AG09319 (cell line): ENCODE measurements at regions not wholly inside any gene's neighbourhood (a gene's known extent, or its start where the extent isn't known, plus 50 kb on each side); places are given as distances from the start of the nearest gene placed in this dataset.

Experiments
- DNase-seq: peaks from one replicate; pipeline ENCODE4 v3.0.0-alpha.2; 2010; ENCODE audit warnings: low read depth; ENCODE audit errors: extremely low read depth
- TF ChIP-seq, protein P1 (sequence below): IDR thresholded peaks from 2 replicates; pipeline ENCODE4 v1.5.1; 2011; ENCODE audit warnings: low read depth, mild to moderate bottlenecking, inconsistent platforms, low read length, moderate library complexity

DNA sequence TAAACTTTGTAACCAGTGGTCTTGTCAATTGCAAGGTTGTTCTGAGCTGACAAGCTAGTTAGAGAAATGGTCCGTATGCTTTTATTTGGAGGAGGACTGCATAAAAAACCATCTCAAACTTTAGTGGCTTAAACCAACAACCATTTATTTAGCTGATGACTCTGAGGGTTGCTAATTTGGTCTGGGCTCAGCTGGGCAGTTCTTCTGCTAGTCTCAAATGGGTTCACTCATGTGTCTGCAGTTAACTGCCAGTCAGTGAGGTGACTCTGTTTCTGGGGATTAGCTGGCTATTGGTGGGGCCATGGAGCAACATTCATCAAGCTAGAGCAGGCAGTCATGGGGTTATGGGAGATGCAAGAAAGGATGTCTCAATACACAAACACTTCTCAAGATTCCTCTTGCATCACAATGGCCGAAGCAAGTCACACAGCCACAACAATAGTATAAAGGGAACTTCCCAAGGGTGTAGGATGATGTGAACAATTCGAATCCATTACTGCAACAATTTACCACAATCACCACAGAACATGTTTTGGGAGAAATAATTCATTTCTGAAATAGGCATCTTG, 521.9 kb downstream of the INSC start:
- no peak for DNase-seq

DNA sequence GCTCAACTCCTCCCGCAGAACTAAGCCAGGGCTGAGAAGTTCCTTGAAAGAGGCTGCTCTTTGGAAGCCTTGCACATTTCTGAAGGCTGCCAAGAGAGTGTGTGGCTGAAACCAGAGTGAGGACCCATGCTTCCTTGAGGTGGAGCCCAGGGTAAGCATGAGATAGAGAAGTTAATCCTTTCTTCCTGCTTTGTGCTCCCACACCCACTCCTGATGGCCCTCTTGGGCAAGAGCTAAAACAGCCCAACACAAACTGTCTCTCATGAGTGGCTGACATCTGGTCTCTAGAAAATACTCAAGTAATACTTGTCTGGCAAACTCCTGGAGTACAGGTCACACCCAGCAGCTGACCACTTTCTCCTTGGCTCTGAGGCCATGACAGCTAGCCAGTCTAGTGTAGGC, 523.7 kb downstream of the INSC start:
- no peak for DNase-seq
- TF ChIP-seq, protein P1, sequence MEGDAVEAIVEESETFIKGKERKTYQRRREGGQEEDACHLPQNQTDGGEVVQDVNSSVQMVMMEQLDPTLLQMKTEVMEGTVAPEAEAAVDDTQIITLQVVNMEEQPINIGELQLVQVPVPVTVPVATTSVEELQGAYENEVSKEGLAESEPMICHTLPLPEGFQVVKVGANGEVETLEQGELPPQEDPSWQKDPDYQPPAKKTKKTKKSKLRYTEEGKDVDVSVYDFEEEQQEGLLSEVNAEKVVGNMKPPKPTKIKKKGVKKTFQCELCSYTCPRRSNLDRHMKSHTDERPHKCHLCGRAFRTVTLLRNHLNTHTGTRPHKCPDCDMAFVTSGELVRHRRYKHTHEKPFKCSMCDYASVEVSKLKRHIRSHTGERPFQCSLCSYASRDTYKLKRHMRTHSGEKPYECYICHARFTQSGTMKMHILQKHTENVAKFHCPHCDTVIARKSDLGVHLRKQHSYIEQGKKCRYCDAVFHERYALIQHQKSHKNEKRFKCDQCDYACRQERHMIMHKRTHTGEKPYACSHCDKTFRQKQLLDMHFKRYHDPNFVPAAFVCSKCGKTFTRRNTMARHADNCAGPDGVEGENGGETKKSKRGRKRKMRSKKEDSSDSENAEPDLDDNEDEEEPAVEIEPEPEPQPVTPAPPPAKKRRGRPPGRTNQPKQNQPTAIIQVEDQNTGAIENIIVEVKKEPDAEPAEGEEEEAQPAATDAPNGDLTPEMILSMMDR = no peak

More for the DNA sequence above, 521.9 kb downstream of the INSC start:
- TF ChIP-seq, protein P1 = no peak

DNA sequence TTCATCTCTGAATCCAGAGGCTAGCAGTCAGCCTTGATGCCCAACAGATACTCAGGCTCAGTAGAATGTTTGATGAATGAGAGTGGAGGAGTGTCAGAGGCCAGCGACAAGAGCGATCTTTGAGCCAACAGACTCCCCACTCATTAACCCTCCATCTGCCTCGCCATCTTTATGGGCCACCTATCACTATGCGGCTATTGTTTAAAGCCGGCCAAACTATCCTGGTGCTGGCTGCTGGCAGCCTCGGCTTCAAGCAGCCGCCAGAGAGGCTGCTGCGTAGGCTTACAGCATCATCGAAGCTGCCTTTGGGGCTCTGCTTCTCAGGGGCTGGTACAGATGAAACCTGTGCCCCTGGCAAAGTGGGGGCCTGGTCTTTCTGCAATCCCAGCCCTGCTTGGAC, 525.6 kb downstream of the INSC start:
- TF ChIP-seq, protein P1 = no peak

DNA sequence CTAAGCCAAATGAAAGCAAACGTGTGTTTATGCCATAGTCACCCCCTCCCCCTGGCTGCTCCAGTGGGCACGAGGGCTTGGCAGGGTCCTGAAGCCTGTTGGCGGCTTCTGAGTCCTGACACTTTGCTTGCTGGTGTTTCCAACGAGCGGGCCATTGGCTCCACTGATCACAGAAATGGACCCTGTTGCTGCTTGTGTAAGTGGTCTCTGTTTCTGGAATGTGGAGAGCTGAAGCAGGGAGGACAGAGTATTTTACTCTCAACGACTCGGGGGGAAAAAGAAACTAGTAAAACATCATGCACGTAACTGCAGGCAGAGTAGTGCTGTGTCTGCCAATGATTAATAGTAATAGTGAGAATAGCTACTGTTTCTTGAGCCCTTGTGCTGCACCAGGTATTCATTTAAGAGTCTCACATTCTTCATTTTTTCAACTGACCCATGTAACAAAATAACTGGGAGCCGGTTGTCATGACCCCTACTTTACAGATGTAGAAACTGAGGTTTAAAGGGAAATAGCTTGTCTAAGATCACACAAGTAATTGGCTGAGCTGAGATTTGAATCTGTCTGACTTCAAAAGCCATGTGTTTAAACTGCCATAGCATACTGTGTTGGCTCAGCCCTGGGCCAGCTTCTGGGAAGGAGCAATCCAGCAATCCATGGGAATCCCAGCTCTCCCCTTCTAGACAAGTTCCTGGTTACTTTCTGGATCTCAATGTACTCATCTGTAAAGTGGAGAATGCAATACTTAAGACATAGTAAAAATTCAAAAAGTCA, 526.7 kb downstream of the INSC start:
- no peak for DNase-seq
- TF ChIP-seq, protein P1 = no peak

More for the DNA sequence above, 525.6 kb downstream of the INSC start:
- no peak for DNase-seq

DNA sequence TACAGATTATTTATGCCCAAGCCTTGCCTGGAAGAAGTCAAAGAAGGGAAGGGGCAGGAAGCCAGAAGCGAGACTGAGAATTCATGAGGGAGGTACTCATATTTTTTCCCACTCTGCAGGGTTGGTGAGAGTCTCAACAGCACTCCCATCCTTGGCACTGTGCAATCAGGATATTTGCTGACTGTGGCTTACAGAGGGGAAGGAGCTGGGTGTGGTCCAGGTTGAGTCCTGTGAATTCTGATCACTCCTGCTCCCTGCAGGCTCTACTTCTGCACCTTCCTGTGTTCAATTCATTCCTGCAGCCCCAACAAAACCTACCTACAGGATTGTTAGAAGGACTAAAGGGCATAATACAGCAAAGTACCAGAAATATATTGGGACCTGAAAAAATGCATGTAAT, 530.5 kb downstream of the INSC start:
- no peak for DNase-seq
- TF ChIP-seq, protein P1 = no peak

DNA sequence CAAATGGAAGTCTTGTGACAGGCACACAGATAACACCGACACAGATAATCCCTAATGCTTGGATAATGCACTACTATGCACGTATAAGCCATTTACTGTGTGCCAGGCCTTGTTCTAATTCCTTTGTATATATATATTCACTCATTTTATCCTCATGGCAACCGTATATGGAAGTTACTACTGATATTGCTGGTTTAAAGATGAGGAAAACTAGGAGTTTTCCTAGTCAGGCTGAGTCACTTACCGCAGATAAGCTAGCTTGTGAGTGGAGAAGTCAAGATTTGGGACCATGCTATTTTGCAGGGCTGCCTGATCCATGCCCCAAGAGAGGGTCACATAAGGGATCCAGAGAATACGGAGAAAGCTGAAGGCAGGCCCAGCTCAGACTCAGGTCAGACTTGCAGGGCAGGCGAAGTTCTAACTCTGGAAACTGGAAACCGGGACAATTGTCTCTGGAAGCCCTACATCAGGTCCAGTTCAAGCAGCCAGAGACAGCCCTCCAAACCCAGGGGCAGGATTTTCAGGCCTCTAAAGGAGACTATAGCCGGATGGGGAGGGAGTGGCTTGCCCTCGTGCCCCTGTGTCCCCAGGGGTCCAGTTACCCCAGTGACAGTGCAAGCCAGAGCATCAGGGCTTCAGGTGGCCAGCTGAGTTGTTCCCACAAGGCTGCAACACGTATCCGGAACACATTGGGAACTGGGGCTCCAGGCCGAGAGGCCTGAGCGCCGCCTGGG, 534.8 kb downstream of the INSC start:
- TF ChIP-seq, protein P1 = no peak
- DNase-seq = no peak
